SK-N-SH treated with all-trans-retinoic acid at 6 μM for 48 hours (cell line): ENCODE measurements at regions not wholly inside any gene's neighbourhood (a gene's known extent, or its start where the extent isn't known, plus 50 kb on each side); places are given as distances from the start of the nearest gene placed in this dataset.
"Not testable (repeated sequence)": the region's sequence is repeated elsewhere in the genome, so short reads cannot be mapped to it uniquely, and the experiment has no call there.

ENCODE experiments used
- ARNTL ChIP-seq: fragments of 450-650 bp; formaldehyde crosslinking; IDR thresholded peaks from 2 replicates; pipeline ENCODE4 v1.5.0; 2020; ENCODE audit warnings: low read depth, mild to moderate bottlenecking, moderate library complexity, borderline replicate concordance
- CSDC2 ChIP-seq: fragments of 250-450 bp; sonication (Bioruptor Pico); IDR thresholded peaks from 2 replicates; pipeline ENCODE4 v1.5.0; 2020; ENCODE audit warnings: mild to moderate bottlenecking, moderate library complexity
- ESRRG ChIP-seq: fragments of 250-450 bp; sonication (Bioruptor Pico); IDR thresholded peaks from 2 replicates; pipeline ENCODE4 v1.6.1; 2021; ENCODE audit warnings: mild to moderate bottlenecking
- PATZ1 ChIP-seq: fragments of 250-450 bp; sonication (Bioruptor Pico); IDR thresholded peaks from 2 replicates; pipeline ENCODE4 v1.8.0; 2020; ENCODE audit warnings: mild to moderate bottlenecking, moderate library complexity, borderline replicate concordance
- POU6F1 ChIP-seq: fragments of 250-450 bp; sonication (Bioruptor Pico); IDR thresholded peaks from 2 replicates; pipeline ENCODE4 v1.8.0; 2021; ENCODE audit warnings: low read depth, mild to moderate bottlenecking, moderate library complexity, borderline replicate concordance
- RARB ChIP-seq: fragments of 250-450 bp; sonication (Bioruptor Pico); IDR thresholded peaks from 2 replicates; pipeline ENCODE4 v1.8.0; 2021; ENCODE audit warnings: mild to moderate bottlenecking, moderate library complexity
- SNAI2 ChIP-seq: fragments of 250-450 bp; sonication (Bioruptor Pico); IDR thresholded peaks from 2 replicates; pipeline ENCODE4 v1.5.0; 2020; ENCODE audit warnings: mild to moderate bottlenecking, moderate library complexity
- ZFP3 ChIP-seq: fragments of 250-450 bp; sonication (Bioruptor Pico); IDR thresholded peaks from 2 replicates; pipeline ENCODE4 v1.5.0; 2020; ENCODE audit warnings: mild to moderate bottlenecking, moderate library complexity
- TF ChIP-seq, protein P1 (sequence below): fragments of 250-450 bp; sonication (Bioruptor Pico); IDR thresholded peaks from 2 replicates; pipeline ENCODE4 v1.5.1; 2021; ENCODE audit warnings: mild to moderate bottlenecking, moderate library complexity

DNA sequence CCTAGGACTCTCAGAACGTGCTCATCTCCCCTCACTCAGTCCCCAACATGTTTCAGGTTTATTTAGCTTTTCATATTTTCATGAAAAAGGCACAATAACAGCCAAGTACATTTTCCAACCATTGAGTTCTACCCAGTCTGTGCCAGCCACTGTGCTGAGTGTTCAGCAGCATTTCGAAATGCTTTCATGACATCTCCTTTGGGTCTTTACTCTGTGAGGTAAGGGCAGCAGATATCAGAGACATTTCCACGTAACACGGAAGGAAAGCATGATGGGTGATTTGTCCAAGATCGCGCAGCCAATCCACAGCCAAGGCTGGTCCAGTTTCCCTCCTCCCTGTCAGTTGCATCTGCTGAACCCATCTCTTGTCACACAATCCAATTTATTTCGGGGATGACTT lies 192.6 kb upstream of the IRF2BP2 start:
- TF ChIP-seq POU6F1 (CRISPR knock-in tag); ZFP3 (CRISPR knock-in tag); ESRRG; ARNTL; CSDC2 (CRISPR knock-in tag); SNAI2 (CRISPR knock-in tag); RARB; PATZ1: not testable (repeated sequence)
- TF ChIP-seq, protein P1, sequence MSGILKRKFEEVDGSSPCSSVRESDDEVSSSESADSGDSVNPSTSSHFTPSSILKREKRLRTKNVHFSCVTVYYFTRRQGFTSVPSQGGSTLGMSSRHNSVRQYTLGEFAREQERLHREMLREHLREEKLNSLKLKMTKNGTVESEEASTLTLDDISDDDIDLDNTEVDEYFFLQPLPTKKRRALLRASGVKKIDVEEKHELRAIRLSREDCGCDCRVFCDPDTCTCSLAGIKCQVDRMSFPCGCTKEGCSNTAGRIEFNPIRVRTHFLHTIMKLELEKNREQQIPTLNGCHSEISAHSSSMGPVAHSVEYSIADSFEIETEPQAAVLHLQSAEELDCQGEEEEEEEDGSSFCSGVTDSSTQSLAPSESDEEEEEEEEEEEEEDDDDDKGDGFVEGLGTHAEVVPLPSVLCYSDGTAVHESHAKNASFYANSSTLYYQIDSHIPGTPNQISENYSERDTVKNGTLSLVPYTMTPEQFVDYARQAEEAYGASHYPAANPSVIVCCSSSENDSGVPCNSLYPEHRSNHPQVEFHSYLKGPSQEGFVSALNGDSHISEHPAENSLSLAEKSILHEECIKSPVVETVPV (CRISPR knock-in tag), result not testable (repeated sequence)
